NCI-H524 treated with DMSO at 0.1 percent for 48 hours (cell line): ENCODE measurements at regions not wholly inside any gene's neighbourhood (a gene's known extent, or its start where the extent isn't known, plus 50 kb on each side); places are given as distances from the start of the nearest gene placed in this dataset.
A peak's percentile ranks its signal among the peaks of the same experiment; 100 is the strongest.

Experiments
- DNase-seq: peaks from one replicate; lab custom pipeline; 2025; lab: John Stamatoyannopoulos, UW

DNA sequence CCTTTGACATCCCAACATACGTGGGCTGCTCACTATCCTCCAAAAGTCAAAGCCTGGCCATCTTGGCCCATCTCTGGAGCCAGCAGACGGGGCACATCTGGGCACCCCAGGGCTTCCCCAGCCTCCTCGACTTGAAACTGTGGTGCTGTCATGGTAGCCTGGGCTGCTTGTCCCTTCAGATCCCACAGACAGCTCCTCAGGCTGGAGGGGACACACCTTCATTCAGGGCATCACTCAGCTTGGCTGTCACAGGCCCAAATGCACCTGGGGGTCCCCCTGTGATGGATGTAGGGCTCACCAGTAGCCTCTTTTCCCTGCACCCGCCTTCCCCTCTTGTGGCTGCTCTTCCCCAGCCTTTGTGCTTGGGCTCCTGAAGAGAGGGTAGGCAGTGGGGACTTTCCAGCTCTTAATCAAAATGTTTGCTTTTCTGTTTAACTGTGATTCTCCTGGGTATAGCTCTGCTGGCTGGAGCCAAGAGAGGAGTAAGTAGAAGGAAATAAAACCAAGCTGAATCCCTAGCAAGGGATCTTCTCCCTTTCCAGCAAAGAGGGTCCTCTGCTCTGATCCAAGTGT is 92.3 kb downstream of the GYPC start:
- DNase-seq, result no peak

DNA sequence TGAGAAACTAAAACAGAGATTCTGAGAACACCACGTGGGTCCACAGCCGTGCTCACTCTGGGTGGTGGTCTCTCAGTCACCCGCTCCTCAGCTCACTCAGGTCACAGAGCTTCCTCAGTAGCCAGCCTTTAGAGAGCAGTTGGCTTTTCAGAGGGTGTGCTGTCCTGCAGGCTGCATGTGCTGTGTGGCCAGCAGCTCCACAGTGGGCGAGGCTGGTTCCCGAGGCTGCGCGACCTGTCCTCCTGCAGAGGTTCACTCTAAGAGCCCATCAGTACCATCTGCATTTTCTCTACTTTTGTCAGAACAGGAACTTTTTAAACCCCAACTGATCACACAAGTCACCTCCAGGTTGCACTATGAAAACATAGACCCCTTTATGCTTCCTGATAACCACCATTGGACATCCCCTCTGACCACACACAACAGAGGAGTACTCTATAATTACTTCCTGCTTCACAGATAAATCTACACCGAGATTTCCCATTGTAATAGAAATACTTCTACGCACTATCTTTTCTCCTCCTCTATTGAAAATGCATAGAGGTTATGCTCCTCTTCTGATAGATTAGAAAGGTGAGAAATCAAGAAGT is 93.1 kb downstream of the GYPC start:
- DNase-seq, result no peak

DNA sequence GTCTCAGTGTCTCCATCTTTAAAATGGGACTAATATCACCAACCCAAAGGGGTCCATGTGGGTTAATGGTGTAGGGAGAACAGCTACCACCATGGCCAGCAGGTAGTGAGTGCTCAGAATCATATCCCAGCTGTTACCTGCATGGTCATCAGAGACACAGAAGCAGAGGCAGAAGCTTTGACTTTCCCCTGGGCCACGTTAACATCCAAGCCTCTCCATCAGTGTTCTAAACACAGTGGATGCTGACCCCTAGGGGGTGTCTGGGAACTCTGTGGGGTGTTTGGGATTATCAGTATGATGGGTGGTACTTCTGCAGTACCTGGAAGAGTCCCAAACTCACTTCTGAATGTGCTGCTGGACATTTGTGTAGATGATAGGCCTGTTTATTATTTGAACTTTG is 93.6 kb downstream of the GYPC start:
- DNase-seq, result peak; percentile 11

DNA sequence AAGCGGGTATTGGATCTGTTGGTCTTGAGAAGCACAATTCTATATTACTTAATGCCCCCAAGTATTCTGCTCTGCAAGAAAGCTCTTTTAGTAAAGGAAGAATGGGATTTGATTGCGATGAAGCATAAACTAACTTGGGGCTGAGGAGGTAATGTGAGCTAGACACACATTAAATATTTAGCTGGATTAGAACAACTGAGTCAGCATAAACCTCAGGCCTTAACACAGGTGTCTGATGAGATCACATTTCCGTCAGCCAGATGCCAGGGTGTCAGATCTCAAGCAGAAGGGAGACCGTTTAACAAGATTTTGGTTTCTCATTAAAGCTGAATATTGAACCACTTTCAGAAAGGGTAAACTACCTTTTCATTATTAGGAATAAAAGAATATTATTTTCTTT is 94.5 kb downstream of the GYPC start:
- DNase-seq, result peak; percentile 76

DNA sequence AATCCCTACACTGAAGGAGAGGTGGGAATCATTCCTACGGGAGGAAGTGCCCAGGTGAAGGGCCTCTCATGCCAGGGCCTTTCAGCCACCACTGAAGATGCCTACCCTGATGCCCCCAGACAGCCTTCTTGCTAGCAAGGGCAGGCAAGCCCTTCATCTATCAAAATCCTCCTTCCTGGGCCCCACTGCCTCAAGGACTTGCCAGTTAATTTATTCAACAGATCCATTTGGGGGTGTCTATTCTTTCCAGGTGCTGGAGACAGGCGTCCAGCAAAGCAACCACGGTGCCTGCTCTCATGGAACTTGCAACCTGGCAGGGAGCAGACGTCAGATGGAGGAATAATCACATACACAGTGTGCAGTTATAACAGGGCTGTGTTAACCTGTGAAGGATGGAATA is 95.5 kb downstream of the GYPC start:
- DNase-seq, result peak; percentile 56

DNA sequence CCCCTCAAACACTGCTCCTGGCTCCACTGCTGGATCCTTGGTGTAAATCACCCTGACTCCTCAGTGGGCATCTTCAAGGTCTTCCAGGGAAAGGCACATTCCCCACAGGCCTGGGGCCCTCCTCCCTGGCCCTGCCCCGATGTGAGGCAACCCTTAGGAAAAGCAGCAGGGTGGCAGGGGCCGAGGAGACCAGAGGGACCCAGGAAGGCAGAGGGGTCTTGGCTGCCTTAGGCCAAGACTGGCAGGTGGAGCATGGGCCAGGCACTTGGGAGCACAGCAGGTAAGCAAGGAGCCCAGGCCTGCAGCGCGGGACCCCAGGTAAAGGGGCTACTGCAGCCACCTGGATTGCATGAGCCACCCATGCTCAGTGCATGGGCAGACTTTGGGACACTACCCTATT is 96.9 kb downstream of the GYPC start:
- DNase-seq, result no peak

DNA sequence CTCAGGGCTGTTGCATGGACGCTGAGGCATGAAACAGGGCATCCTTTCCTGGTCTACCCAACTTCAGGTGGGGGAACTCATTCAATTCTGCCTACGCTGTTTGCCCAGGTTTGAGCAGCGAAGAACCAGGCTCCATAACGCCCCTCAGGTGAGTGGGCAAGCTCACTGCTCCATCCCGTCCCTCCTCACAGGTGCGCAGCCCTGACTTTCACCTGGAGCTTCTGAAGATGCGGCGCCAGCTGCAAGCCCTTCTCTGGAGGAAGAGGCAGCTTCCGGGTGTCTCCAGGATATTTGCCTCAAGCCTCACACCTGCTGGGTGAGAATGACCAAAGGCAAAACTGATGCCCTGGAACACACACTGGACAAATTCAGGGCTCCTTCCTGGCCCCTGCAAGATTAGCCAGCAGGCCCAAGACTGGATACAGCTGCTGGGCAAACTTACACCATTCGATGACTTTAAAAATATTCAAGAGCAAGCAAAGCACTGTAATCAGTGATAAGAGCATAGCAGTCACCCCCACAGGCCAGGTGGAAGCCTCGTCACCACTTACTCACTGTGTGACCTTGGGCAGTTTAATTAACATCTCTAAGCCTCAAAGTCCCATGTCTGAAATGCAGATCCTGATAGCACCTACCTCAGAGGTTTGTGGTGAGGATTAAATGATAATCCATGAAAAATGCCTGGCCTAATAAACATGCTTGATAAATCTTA is 97.7 kb downstream of the GYPC start:
- DNase-seq, result no peak

DNA sequence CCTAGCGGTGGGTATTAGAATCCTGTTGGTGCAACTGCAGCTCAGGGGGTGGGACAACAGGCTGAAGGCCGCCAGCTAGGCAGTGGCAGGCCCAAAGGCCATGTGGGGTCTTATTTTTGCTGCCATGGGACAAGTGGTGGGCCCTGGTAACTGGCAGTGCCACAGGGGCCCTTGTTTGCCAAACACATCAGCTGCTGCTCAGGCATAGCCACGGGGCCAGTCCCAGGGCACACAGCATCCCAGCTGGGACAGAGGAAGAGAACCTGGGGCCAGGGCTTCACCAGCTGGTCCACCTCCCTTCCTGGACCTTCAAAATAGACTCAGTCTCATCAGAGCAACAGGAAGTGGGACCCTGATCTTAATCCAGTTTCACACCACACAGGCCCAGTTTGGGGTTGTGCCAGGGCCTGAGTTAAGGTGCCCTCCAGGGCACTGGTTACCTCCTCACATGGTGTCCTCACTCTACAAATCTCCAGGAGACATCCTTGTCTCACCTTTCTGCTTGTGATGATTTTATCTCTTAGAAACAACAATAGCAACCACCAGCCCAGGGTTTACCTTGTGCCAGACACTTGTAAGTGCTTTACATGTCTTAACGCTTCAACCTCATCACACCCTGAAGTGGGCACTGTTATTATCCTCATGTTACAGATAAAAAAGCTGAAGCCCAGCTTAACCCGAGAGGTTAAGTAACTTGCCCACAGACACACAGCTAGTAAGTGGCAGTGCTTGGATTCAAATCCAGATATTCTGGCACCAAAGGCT is 98.5 kb downstream of the GYPC start:
- DNase-seq, result no peak

DNA sequence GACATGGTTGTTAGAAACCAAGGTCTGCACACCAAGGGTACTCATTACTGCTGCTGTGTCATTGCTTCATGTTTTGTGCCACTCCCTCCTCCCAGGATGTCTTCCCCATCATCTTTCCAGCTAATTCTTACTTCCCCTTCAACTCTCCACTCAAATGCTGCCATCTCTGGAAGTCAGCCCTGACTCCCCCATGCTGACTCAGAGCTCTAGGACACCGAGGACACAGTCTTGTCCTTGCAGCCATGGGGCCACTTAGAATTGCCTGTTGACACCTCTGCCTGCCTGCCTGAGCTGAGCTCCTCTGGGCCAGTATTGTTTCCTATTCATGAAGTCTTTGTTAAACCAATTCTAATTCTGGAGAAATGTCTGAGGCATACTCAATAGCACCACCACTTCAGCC is 100.2 kb downstream of the GYPC start:
- DNase-seq, result no peak

DNA sequence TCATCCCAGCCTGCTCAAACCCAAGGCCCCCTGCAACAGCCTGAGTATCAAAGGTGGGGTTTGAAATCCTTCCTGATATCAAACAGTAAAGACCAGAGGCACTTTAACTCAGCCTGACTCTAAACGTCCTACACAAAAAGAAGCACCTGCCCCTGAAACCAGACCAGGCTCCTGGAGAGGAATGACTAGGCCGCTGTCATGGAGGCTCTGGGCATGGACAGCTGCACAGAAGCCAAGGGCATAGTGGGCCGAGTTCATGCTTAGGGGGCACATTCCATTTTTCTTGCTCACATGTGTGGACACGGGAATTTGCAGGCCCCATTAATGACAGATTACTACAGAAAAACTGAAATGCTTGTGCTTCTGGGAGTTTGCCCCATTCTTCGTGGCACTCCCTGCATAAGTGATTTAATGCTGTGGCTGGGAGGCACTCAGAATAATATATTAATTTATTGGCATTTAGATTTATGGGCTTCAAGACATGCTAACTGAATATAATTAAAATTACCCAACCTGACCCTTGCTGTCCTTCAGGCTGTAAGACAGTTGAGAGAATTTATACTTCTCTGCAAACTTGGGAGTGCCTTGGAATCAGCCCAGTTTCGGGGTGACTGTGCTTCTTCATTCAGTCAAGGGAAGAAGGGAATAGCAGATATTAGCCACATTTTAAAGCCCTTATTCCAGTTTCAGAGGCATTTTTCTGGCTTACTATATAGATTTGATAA is 105.5 kb downstream of the GYPC start:
- DNase-seq, result no peak

DNA sequence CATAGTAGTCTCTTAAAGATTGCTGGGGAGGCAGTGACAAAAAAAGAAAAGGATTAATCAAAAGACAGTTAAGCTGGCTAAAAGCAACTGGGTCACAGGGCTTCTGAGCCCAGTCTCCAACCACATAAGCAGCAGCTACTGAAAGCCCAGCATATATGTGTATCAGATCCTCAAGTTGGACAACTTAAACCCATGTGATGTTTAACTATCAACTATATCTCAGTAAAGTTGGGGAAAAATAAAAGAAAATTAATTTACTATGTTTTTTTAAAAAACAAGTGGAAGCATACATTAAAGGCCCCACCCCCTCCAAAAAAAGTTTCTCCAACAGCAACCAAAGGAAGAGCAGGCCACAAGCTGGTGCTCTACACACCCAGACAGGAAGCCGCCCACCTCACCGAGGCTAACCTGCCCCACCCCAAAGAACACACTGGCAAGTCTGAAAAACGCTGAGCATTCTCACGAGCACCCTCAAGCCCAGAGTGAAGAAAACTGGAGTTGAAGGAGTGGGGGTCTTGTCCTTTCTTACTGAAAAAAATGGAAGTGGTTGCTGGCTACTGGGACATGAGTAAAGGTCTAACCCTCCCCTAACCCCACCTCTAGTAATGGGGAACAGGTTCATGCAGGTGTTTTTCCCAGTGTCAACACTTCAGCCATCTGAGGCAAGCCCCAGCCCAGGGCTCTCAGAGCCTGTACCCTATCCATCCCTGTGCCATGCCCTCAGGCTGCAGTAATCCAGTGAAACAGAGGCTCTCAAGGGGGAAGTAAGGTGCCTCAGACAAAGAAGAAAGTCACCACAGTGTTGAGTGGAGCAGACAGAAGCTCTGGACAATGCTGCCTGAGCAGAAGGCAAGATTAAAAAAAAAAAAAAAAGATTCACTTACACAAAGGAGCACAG is 106.3 kb downstream of the GYPC start:
- DNase-seq, result no peak

DNA sequence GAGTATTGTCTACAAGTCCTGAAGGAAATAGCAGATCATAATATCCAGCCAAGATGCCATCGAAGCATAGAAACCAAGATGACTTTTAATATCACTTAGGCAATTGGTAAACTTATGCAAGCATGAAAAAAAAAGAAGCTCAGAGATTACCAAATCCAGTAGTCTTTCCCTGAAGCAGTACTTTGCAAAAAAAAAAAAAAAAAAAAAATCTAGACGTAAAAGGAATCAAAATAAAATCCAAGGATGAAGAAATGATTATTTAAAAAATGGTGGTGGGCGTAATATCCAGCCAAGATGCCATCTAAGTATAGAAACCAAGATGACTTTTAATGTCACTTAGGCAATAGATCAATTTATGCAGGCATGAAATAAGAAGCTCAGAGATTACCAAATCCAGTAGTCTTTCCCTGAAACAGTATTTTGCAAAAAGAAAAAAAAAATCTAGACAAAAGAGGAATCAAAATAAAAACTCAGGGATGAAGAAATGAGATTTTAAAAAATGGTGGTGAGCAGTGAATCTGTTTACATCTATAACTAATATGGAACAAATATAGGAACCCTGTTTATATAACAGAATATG is 108.8 kb downstream of the GYPC start:
- no peak for DNase-seq

DNA sequence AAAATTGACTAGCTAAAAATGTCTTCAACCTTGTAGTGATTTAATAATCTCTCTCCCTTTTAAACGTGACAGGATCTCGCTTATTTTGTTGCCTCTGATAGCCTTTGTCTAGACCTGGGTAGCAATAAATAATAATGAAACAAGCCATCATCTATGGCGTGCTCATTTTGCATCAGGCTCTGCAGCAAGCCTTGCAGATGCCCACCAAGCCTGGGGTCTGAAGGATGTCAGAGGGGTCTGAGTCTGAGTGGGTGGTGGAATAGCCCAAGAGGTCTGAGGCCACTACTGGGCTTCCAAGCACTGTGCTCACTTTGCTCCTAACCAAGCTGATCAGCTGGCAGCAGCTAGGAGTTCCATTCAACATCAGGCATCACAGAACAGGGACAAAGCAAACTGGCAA is 109.4 kb downstream of the GYPC start:
- no peak for DNase-seq

DNA sequence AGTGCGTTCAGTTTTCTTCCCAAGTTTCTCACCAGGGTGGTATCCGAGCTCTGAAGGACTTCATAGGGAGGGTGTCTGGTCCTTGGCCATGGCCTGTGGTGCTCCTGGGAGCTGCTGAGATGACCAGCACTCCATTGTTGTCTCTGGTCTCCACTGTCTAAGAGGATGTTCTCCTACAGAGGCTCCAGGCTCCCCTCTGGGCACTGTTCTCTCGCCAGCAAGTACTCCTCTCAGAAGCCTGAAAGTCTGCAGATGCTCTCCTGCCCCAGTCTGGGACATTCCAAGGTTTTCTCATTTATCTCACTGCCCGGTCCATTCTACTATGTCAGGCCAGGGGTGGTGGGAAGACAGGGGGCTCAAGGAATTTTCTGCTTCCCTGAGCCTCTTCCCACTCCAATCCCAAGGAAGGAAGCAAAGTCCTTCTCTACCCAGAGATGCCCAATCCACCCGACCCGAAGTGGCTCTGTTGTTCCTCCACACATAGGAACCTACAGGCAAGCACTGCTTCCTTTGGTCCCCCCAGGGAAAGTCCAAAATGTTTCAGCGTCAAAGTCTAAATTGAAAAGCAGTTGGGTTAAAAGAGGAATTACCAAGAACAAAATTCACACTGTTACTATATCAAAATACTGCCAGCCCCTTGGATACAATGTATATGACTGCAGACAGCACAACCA is 110.5 kb downstream of the GYPC start:
- no peak for DNase-seq

DNA sequence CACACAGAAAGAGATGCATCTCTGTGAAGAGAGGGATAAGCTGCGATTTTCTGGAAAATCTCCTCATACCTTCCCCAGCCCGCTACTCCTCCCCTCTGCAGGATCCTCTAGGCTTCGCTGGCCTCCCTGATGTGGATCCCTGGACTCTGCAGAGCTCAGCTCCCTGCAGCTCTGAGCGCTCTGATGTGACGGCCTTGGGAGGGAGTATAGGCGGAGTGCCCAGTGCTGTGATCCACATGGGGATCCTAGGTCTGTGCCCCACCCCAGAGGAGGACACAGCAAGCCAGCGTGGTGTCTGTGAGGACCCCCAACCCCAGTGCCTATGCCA is 111.0 kb downstream of the GYPC start:
- DNase-seq, result no peak

DNA sequence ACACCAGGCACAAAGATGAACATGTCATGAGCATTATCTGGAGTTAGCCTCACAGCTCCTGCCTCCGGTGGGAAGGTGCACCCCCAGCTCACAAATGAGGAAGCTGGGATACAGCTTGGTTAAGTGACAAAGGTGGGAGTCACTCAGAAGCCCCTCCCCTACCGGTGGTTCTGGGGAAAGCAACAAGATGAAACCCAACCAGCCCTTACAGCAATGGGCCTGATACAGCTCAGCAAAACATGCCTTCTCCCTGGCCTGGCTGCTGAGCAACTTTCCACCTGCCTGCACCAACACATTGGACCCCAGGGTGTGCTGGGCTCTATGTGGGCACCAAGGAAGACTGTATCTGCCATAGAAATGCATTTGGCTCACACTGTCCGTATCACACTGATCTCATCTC is 113.2 kb downstream of the GYPC start:
- no peak for DNase-seq

DNA sequence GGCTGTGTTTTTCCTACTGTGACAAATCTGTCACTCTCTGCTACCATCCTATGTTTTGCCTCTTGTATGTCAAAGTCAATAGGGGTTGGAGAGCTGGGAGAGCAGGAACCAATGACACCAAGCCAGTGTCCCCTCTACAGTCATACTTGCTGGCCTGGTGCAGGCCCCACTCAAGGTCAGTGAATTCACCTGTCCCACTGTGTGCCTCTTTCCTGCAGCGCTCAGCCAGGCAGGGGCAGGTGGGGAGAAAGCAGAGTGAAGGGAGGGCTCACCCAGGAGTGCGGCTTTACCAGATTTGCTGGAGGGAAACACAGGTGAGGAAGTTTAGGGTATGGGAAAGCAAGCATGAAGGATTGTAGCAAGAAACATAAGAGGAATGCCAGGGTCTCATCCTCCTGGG is 114.5 kb downstream of the GYPC start:
- no peak for DNase-seq

DNA sequence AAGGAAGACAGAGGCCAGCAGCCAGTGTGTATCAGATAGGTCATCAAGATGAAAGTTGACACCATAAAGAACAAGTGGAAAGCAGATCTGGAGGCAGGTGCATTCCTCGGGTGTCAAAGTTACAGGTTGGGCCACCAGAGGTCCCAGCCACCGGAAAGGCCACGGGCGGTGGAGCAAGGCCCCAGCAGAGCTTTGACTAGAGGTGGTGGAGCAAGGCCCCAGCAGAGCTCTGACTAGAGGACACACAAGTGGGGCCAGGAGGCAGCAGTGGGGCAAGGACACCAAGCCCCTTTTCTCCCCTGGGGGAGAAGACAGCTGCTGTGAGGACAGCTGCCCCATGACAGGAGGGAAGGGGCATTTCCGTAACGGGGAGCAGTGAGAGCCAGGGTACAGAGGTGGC is 115.1 kb downstream of the GYPC start:
- DNase-seq, result no peak

DNA sequence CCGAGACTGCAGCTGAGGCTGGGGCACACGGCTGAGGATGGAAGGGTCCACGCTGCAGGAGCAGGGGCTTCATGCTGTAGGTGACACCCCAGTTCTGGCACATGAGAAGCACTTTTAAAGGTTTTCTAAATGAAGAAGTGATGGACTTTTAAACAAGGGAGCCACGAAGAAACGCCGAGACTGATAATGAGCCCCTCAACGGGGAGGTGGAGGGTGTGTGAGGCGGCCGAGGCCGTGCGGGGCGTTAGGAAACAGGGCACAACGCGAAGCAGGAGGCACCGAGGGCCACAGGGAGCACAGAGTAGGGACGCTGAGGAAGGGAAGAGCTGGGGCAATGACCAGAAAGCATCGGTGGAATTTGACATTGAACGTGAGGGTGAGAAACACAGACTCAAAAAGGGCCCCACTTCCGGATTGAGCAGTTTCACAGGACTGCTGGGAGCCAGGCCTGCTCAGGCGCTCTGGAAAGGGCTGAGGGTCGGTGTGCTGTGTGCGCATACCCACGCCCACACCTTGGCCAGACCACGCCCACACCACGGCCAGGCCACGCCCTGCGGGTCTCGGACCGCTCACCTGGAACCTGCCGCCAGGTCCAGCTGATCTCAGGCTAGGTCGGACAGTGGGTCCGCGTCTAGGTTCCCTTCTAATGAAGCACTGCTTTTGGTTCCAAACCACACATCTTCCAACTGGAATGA is 115.7 kb downstream of the GYPC start:
- DNase-seq, result no peak

DNA sequence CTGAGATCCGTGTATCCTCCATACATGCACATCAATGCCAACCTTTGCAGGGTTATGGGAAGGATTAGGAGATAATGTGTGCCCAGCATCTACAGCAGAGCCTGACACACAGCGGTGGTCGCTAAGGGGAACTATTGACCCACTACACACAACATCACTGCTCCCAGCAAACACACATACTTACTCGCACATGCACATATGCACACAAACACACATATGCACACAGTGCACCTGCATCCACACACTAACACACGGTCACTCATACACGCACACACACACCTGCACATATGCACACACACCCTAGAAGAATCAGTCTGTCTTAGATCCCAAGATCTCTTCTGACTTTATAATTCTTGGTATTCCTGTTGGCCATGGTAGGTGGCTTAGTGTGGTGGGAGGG is 118.3 kb downstream of the GYPC start:
- no peak for DNase-seq
